GM19468 (cell line): ENCODE measurements at regions not wholly inside any gene's neighbourhood (a gene's known extent, or its start where the extent isn't known, plus 50 kb on each side); places are given as distances from the start of the nearest gene placed in this dataset.
"Not testable (repeated sequence)": the region's sequence is repeated elsewhere in the genome, so short reads cannot be mapped to it uniquely, and the experiment has no call there.

Source experiments
- ATAC-seq: cut with Tn5 transposase; IDR thresholded peaks from one replicate; pipeline ENCODE4 v1.9.1; 2021; ENCODE audit warnings: mild to moderate bottlenecking, moderate library complexity, moderate number of reproducible peaks; ENCODE audit not compliant: unreplicated experiment; ENCODE audit errors: extremely low read depth

GRCh38 chr6:71766796-71767195, 119.6 kb upstream of the RIMS1 start:
- no peak for ATAC-seq

DNA sequence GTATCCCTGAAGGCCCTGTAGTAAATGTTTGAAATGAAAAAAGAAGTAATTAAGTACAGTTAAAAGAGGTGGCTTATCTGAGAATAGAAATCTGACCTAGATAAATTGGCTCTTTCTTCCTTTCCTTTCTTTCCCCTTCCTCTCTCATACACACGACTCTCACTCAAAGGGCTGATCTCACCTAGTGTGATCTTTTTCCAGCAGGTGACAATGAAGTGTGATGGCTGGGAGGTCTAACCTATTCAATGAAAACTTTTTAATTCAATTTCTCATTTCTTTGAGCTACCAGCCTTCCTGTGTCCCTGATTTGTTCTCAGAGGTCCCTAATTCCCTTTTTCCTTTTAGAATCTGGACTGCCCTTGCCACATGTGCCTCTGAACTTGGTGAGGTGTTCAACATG, 118.0 kb upstream of the RIMS1 start:
- no peak for ATAC-seq

DNA sequence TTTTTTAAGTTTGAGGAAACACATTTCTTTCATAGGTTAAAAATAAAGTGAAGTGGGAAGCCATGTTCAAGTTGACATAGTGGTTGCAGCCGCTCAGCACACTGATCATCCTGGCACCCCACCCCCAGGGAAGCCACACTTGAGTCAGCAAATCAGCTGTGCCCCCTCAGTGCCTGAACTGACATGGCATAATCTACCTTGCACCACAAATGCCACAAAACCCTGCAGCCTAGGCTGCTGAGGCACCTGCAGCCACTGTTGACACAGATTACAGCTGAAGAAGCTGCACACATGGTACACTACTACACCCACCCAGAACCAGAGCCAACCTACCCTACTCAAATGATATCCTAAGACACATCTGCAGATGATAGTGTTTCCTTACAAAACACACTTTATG, 77.5 kb upstream of the RIMS1 start:
- no peak for ATAC-seq

DNA sequence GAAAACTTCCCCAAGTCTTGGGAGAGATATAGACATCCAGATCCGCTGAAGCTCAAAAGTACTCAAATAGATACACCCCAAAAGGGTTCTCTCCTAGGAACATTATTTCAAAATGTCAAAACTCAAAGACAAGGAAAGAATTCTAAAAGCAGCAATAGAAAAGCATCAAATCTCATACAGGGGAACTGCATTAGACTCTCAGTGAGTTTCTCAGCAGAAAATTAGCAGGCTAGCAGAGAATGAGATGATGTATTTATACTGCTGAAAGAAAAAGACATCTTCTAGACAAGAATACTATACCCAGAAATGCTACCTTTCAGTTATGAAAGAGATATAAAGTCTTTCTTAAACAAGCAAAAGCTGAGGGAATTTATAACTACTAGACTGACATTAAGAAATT, 75.5 kb upstream of the RIMS1 start:
- ATAC-seq, result no peak

GRCh38 chr6:71822625-71823024, 63.7 kb upstream of the RIMS1 start:
- ATAC-seq, result no peak

GRCh38 chr6:71832110-71832764, 54.1 kb upstream of the RIMS1 start:
- not testable (repeated sequence) for ATAC-seq
